Right atrium auricular region (tissue), 2 donors: ENCODE measurements at regions not wholly inside any gene's neighbourhood (a gene's known extent, or its start where the extent isn't known, plus 50 kb on each side); places are given as distances from the start of the nearest gene placed in this dataset.
A peak's percentile ranks its signal among the peaks of the same experiment; 100 is the strongest.

Source experiments
- DNase-seq: peaks from one replicate; pipeline ENCODE4 v3.0.0-alpha.2; 2019; ENCODE audit warnings: low spot score
- H3K27ac ChIP-seq, 2 donors: fragments of 200-600 bp; sonication (generic); 1 replicate in 1 of 2; 2 replicates in 1 of 2; pipeline ENCODE4 v1.5.1; 2016 to 2019
- H3K27me3 ChIP-seq, 2 donors: fragments of 200-600 bp; sonication (generic); one replicate each; pipeline versions ENCODE4 v1.5.1 to v1.6.0; 2017 to 2019
- H3K36me3 ChIP-seq: fragments of 200-600 bp; sonication (generic); one replicate; pipeline ENCODE4 v1.5.1; 2016
- H3K4me1 ChIP-seq, 2 donors: fragments of 200-600 bp; sonication (generic); one replicate each; pipeline versions ENCODE4 v1.5.1 to v1.6.0; 2017 to 2019
- H3K4me3 ChIP-seq, 2 donors: fragments of 200-600 bp; sonication (generic); 1 replicate in 1 of 2; 2 replicates in 1 of 2; pipeline ENCODE4 v1.5.1; 2017 to 2019; ENCODE audit warnings: mild to moderate bottlenecking in 1 of 2, moderate library complexity in 1 of 2
- H3K9me3 ChIP-seq, 2 donors: fragments of 200-600 bp; sonication (generic); one replicate each; pipeline ENCODE4 v1.5.1; 2019
- TF ChIP-seq, protein P1 (sequence below), 2 donors: fragments of 200-600 bp; sonication (generic); IDR thresholded peaks; one replicate each; pipeline ENCODE4 v1.5.1; 2019; ENCODE audit warnings: antibody characterized with exemption in 2 of 2

DNA sequence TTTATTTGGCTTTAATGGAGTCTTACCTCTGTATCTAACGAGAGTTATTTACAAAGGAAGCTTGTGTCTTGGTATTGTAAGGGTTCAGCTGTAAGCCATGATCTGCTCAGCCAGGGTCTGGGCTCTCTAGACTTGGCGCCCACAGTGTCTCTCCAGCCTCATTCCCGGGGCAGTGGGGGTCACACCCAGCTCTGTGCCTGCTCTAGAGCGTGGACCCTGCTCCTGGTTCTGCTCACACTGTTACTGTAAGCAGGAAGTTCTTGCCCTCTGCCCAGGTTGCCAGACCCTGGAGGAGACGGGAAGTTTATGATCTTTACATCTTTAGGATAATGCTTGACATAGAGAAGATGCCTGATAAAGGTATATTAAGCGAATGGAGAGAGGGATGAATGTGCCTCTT lies 235.7 kb downstream of the PTTG2 start:
- Histone ChIP-seq H3K4me3 (no peak overlapping the region), H3K27ac (no peak overlapping the region), H3K9me3 (no peaks in the 10 kb centered on the region), H3K27me3 (no peaks in the 10 kb centered on the region), H3K36me3 (no peaks in the 10 kb centered on the region), H3K4me1 (peaks cover 0 to 6% of the 10 kb centered on the region in 2 donors)
- peak; percentile 4 for DNase-seq
- TF ChIP-seq, protein P1, sequence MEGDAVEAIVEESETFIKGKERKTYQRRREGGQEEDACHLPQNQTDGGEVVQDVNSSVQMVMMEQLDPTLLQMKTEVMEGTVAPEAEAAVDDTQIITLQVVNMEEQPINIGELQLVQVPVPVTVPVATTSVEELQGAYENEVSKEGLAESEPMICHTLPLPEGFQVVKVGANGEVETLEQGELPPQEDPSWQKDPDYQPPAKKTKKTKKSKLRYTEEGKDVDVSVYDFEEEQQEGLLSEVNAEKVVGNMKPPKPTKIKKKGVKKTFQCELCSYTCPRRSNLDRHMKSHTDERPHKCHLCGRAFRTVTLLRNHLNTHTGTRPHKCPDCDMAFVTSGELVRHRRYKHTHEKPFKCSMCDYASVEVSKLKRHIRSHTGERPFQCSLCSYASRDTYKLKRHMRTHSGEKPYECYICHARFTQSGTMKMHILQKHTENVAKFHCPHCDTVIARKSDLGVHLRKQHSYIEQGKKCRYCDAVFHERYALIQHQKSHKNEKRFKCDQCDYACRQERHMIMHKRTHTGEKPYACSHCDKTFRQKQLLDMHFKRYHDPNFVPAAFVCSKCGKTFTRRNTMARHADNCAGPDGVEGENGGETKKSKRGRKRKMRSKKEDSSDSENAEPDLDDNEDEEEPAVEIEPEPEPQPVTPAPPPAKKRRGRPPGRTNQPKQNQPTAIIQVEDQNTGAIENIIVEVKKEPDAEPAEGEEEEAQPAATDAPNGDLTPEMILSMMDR (IDR thresholded peaks at IDR 0.05), result no peak

DNA sequence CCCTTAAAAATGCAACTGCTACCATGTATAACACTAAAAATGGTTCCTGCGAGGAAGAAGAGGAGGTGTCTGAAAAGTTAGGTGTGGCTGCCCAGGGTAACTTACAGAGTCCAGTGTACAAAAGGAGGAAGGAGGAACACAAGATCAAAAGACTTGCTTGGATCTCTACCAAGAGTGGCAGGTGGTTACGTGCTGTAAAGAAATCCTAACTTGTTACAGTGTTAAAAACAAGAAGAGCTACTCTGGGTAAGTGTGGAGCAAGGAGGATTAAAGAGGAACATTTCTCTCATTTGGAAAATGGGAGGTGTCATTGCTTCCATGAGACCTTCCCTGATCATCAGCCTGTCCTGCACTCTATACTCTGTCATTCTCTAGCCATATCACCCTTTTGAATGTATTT lies 242.0 kb downstream of the PTTG2 start:
- H3K9me3 ChIP-seq, result peaks cover 0 to 6% of the 10 kb centered on the region in 2 donors
- H3K36me3 ChIP-seq, result no peaks in the 10 kb centered on the region
- no peaks in the 10 kb centered on the region for H3K4me1 ChIP-seq
- DNase-seq, result no peak
- H3K4me3 ChIP-seq, result no peak overlapping the region
- no peak overlapping the region for H3K27ac ChIP-seq
- TF ChIP-seq, protein P1 (IDR thresholded peaks at IDR 0.05), result no peak
- no peaks in the 10 kb centered on the region for H3K27me3 ChIP-seq

DNA sequence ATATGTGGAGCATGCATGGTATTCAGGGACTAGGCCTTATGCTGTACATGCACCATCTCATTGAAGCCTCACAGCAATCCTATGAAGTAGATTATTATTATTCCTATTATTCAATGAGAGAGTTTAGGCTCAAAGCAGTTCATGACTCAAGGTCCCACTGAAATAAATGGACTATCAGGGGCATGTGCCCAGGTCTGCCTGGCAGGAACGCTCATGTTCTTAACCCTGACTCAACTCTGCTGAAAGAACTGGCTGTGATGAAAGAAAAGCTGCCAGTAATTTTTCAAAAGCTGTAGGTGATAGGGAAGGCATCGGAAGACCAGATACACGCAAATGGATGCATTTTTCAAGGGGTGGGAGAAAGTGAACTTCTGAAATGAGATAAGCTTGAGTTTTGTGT lies 243.4 kb downstream of the PTTG2 start:
- TF ChIP-seq, protein P1 (IDR thresholded peaks at IDR 0.05), result no peak
- DNase-seq, result no peak
- H3K4me3 ChIP-seq, result no peak overlapping the region
- peaks cover 0 to 6% of the 10 kb centered on the region in 2 donors for H3K9me3 ChIP-seq
- no peaks in the 10 kb centered on the region for H3K4me1 ChIP-seq
- H3K27me3 ChIP-seq, result no peaks in the 10 kb centered on the region
- H3K36me3 ChIP-seq, result no peaks in the 10 kb centered on the region
- H3K27ac ChIP-seq, result no peak overlapping the region

DNA sequence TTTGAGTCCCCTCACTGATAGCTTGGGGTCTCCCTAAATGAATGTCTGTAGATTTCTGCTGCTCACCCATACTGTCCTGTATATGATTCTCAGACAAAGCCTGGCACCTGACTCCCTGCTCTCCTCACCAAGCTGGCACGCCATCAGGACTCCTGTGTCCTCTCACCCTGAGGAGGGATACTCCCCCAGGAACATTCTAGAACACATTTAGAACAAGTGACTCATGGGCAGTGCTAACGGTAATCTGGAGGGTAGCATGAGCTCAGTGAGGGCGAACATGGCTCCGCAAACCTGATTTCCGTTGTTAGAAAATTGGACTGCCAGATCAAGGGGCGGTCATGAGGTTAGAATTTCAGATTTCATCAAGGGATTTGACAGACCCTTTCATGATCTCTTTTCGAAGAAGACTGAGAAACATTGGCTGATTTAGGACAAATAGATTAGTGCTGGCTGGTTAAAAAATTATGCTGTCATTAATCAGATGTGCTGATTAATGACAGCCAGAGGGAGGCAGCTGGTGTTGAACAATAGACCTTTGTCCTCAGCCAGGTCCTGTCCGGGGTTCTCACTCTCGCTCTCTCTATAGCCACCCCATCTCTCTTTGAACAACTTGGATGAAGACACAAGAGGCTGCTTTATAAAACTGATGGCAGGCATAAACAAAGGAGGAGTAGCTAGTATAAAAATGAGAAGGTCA lies 244.3 kb downstream of the PTTG2 start:
- DNase-seq, result no peak
- no peak overlapping the region for H3K27ac ChIP-seq
- H3K4me3 ChIP-seq, result no peak overlapping the region
- no peaks in the 10 kb centered on the region for H3K27me3 ChIP-seq
- no peaks in the 10 kb centered on the region for H3K4me1 ChIP-seq
- TF ChIP-seq, protein P1 (IDR thresholded peaks at IDR 0.05), result no peak
- H3K36me3 ChIP-seq, result no peaks in the 10 kb centered on the region
- peaks cover 0 to 6% of the 10 kb centered on the region in 2 donors for H3K9me3 ChIP-seq

DNA sequence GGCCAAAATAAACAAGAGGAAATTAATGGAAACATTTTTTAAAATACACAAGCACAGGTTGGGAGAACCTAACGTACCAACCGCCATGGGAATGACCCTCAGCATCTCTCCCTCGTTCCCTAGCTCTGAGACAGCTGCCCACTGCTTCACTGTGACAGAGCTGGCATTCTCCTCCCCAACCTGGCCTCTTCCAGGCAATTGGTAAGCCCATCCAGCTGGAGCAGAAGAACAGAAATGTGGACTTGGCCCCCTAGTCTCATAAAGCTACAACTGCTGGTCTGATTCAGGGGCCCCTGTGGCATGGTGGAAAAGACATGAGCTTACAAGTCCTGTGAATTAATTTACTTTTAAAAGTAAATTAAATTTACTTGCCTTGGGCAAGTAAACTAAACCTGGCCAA lies 245.1 kb downstream of the PTTG2 start:
- Histone ChIP-seq H3K4me3 (no peak overlapping the region), H3K4me1 (peaks cover 0 to under 1% of the 10 kb centered on the region in 2 donors), H3K9me3 (peaks cover 0 to 6% of the 10 kb centered on the region in 2 donors), H3K27ac (no peak overlapping the region), H3K27me3 (no peaks in the 10 kb centered on the region), H3K36me3 (no peaks in the 10 kb centered on the region)
- TF ChIP-seq, protein P1 (IDR thresholded peaks at IDR 0.05), result no peak
- no peak for DNase-seq

DNA sequence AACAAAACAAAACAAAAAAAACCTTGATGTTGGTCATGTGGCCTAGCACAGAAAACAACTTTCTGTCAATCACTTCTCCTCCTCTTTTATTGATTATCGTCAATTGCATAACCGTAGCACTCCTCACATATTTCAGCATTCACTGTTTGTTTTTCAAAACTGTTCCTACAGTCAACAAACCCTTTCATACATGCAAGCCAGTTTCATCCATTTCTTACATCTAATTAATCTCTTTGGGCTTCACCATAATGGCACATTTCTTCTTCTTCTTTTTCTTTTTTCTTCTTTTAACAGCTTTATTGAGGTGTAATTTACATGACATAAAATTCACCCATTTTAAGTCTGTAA lies 246.9 kb downstream of the PTTG2 start:
- Histone ChIP-seq H3K9me3 (peaks cover 0 to 6% of the 10 kb centered on the region in 2 donors), H3K27me3 (no peaks in the 10 kb centered on the region), H3K27ac (no peak overlapping the region), H3K4me1 (peaks cover 0 to 18% of the 10 kb centered on the region in 2 donors), H3K4me3 (no peak overlapping the region), H3K36me3 (no peaks in the 10 kb centered on the region)
- DNase-seq, result no peak
- TF ChIP-seq, protein P1 (IDR thresholded peaks at IDR 0.05), result no peak
